Dermis microvascular lymphatic vessel endothelial cell (primary cell): ENCODE measurements at regions not wholly inside any gene's neighbourhood (a gene's known extent, or its start where the extent isn't known, plus 50 kb on each side); places are given as distances from the start of the nearest gene placed in this dataset.
"Not testable (repeated sequence)": the region's sequence is repeated elsewhere in the genome, so short reads cannot be mapped to it uniquely, and the experiment has no call there.

Source experiments
- DNase-seq, 2 donors: peaks; one replicate each; pipeline versions ENCODE4 v3.0.0 to v3.0.0-alpha.2; 2010; ENCODE audit warnings: low read depth in 2 of 2

- DNase-seq: no peak
These were observed 62.4 kb downstream of the CRYBB2 start for GRCh38 chr22:25281675-25282345.

GRCh38 chr22:25282346-25282670, 62.9 kb downstream of the CRYBB2 start:
- no peak for DNase-seq

- DNase-seq: no peak
These were observed 63.5 kb downstream of the CRYBB2 start for GRCh38 chr22:25282671-25283561.

GRCh38 chr22:25288481-25288880, 69.0 kb downstream of the CRYBB2 start:
- DNase-seq: not testable (repeated sequence)

GRCh38 chr22:25301912-25302311, 82.5 kb downstream of the CRYBB2 start:
- DNase-seq: not testable (repeated sequence)

GRCh38 chr22:25309586-25309985, 90.1 kb downstream of the CRYBB2 start:
- not testable (repeated sequence) for DNase-seq

- not testable (repeated sequence) for DNase-seq
These were observed 92.5 kb downstream of the CRYBB2 start for GRCh38 chr22:25311924-25312323.

GRCh38 chr22:25318081-25318823, 98.8 kb downstream of the CRYBB2 start:
- no peak for DNase-seq

- DNase-seq: no peak
These were observed 107.7 kb downstream of the CRYBB2 start for GRCh38 chr22:25327018-25327755.

- DNase-seq: no peak
These were observed 111.6 kb downstream of the CRYBB2 start for GRCh38 chr22:25331050-25331449.

GRCh38 chr22:25331911-25332310, 112.5 kb downstream of the CRYBB2 start:
- DNase-seq: not testable (repeated sequence)

GRCh38 chr22:25332386-25332785, 112.9 kb downstream of the CRYBB2 start:
- DNase-seq: no peak

GRCh38 chr22:25334162-25334490, 114.7 kb downstream of the CRYBB2 start:
- peak; percentile 12 to 59 for DNase-seq

- DNase-seq: not testable (repeated sequence)
These were observed 115.2 kb downstream of the CRYBB2 start for GRCh38 chr22:25334631-25335030.

- not testable (repeated sequence) for DNase-seq
These were observed 115.8 kb downstream of the CRYBB2 start for GRCh38 chr22:25335276-25335675.

- not testable (repeated sequence) for DNase-seq
These were observed 121.1 kb downstream of the CRYBB2 start for GRCh38 chr22:25340536-25340935.

- DNase-seq: not testable (repeated sequence)
These were observed 124.9 kb downstream of the CRYBB2 start for GRCh38 chr22:25344366-25344765.

- DNase-seq: no peak
These were observed 127.7 kb downstream of the CRYBB2 start for GRCh38 chr22:25346859-25347751.

- peak in 1 of 2 donors; percentile 32 for DNase-seq
These were observed 128.3 kb downstream of the CRYBB2 start for GRCh38 chr22:25347752-25348102.

GRCh38 chr22:25348391-25348790, 129.0 kb downstream of the CRYBB2 start:
- no peak for DNase-seq

- not testable (repeated sequence) for DNase-seq
These were observed 129.6 kb downstream of the CRYBB2 start for GRCh38 chr22:25348996-25349395.
